ENCODE measurements at regions not wholly inside any gene's neighbourhood (a gene's known extent, or its start where the extent isn't known, plus 50 kb on each side); places are given as distances from the start of the nearest gene placed in this dataset.

DNA sequence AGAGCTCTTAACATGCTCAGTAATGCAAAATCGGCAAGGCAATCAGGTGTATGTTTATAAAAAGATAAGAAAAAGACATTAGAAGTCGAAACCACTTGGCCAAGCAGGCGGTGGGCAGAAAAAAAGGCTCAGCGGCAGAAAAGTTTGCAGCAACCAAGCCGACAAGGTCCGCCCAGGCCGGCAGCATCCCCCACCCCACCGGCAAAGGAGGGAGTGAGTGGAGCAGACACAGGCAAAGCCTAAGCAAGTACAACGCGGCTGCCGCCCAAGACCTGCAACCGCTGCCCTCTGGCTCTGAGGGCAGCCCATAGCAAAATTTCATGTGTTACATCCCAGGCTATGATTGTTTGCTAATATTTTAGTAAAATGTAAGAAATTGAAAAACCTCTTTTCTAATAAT is 125.4 kb upstream of the ZCCHC13 start:
- no peak for TF ChIP-seq POLR2AphosphoS5 (IDR thresholded peaks at IDR 0.05; ENCODE audit: borderline replicate concordance, low read depth, low read length)
- TF ChIP-seq EZH2 (IDR thresholded peaks at IDR 0.05), result no peak
- no peak for TF ChIP-seq FOXP2 (optimal IDR thresholded peaks at IDR 0.05; ENCODE audit: control extremely low read depth, extremely low read length, insufficient read depth)
- no peaks in the 10 kb centered on the region for H3K9me3 ChIP-seq (ENCODE audit: low read depth, low read length)
- H3K27ac ChIP-seq, result no peak overlapping the region
- no peak overlapping the region for H3K4me3 ChIP-seq
- no peaks in the 10 kb centered on the region for H3K36me3 ChIP-seq (ENCODE audit: insufficient read depth, low read length)
- no peak for DNase-seq (ENCODE audit: low read depth, low spot score)
- no peak overlapping the region for H3K9ac ChIP-seq (ENCODE audit: insufficient read length)

DNA sequence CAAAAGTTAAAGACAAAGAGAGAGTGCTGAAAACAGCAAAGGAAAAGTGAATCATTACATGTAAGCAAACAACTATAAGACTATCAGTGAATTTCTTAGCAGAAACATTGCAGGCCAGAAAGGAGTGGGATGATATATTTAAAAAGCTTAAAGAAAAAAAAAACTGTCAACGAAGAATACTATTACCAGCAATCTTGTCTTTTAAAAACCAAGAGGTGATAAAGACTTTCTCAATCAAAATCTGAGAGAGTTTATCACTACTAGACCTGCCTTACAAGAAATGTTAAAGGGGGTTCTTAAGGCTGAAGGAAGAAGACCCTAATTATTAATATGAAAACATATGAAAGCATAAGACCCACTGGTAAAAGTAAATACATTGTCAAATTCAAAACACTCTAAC is 132.5 kb upstream of the ZCCHC13 start:
- Histone ChIP-seq H3K36me3 (ENCODE audit: insufficient read depth, low read length) (no peaks in the 10 kb centered on the region), H3K4me3 (no peak overlapping the region), H3K9ac (ENCODE audit: insufficient read length) (no peak overlapping the region), H3K27ac (no peak overlapping the region), H3K9me3 (ENCODE audit: low read depth, low read length) (0 out of 2 replicates have a peak, but pooled peaks cover 3% of the 10 kb centered on the region)
- no peak for DNase-seq (ENCODE audit: low read depth, low spot score)
- TF ChIP-seq POLR2AphosphoS5 (IDR thresholded peaks at IDR 0.05; ENCODE audit: borderline replicate concordance, low read depth, low read length), result no peak
- TF ChIP-seq FOXP2 (optimal IDR thresholded peaks at IDR 0.05; ENCODE audit: control extremely low read depth, extremely low read length, insufficient read depth), result no peak
- TF ChIP-seq EZH2 (IDR thresholded peaks at IDR 0.05), result no peak

DNA sequence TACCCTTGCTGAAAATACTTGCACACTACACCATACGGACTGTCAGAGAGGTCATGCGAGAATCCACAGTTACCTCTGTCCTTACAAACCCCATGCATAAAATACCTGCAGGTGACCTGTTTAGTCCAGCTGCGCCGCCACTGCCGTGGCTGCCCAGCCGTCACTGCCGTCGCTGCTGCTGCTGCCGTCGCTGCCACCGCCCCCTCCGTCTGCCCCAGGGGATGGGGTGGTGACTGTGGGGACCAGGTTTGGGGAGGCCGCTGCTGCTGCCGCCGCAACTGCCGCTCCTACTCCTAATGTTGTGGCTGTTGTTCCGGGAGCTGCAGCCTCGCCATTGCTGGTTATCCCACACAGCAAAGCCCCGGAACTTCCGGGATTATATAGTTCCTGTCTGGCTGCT is 141.8 kb upstream of the ZCCHC13 start:
- Histone ChIP-seq H3K9me3 (ENCODE audit: low read depth, low read length) (no peaks in the 10 kb centered on the region), H3K9ac (ENCODE audit: insufficient read length) (no peak overlapping the region), H3K27ac (no peak overlapping the region), H3K4me3 (no peak overlapping the region), H3K36me3 (ENCODE audit: insufficient read depth, low read length) (no peaks in the 10 kb centered on the region)
- no peak for DNase-seq (ENCODE audit: low read depth, low spot score)
- no peak for TF ChIP-seq FOXP2 (optimal IDR thresholded peaks at IDR 0.05; ENCODE audit: control extremely low read depth, extremely low read length, insufficient read depth)

DNA sequence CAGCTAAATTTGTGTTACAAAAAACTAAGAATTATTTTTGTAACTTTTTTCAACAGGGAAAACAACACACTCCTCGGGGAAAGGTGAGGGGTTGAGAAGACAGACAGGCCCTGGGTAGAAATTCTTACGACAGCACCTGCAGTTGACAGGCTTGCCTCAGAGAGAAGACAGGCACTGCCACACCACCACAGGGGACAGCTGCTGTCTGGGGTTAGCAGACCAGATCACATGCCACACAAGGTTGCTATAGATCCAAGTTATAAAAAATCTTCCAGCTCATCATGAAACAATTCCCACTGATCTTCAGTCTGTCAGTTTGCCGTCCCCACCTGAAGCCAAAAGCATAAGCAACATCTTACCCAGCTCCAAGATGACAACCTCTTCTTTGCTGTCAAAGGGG is 143.2 kb upstream of the ZCCHC13 start:
- TF ChIP-seq FOXP2 (optimal IDR thresholded peaks at IDR 0.05; ENCODE audit: control extremely low read depth, extremely low read length, insufficient read depth) (no peak), POLR2AphosphoS5 (IDR thresholded peaks at IDR 0.05; ENCODE audit: borderline replicate concordance, low read depth, low read length) (no peak), EZH2 (IDR thresholded peaks at IDR 0.05) (no peak)
- Histone ChIP-seq H3K9ac (ENCODE audit: insufficient read length) (no peak overlapping the region), H3K36me3 (ENCODE audit: insufficient read depth, low read length) (no peaks in the 10 kb centered on the region), H3K4me3 (no peak overlapping the region), H3K9me3 (ENCODE audit: low read depth, low read length) (no peaks in the 10 kb centered on the region), H3K27ac (no peak overlapping the region)
- no peak for DNase-seq (ENCODE audit: low read depth, low spot score)

DNA sequence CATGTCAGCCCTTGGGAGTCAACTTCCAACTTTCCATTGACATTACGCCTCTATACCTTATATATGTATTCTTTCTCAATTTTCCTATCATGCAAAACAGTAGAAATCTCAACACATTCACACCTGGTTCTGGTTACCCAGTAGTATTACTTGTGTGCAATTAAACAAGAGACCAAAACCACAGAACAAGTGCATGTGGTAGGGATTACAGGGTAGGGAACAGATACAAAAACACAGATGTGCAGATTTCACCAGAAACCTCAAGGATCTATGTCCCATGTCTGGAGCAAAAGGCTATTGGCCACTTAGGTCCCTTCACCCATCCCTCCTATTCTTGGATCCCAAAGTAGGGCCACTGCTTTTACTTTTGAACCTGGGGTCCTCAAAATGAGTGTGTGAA is 143.6 kb upstream of the ZCCHC13 start:
- Histone ChIP-seq H3K9ac (ENCODE audit: insufficient read length) (no peak overlapping the region), H3K27ac (no peak overlapping the region), H3K4me3 (no peak overlapping the region), H3K36me3 (ENCODE audit: insufficient read depth, low read length) (no peaks in the 10 kb centered on the region), H3K9me3 (ENCODE audit: low read depth, low read length) (no peaks in the 10 kb centered on the region)
- no peak for DNase-seq (ENCODE audit: low read depth, low spot score)
- TF ChIP-seq POLR2AphosphoS5 (IDR thresholded peaks at IDR 0.05; ENCODE audit: borderline replicate concordance, low read depth, low read length), result no peak
- no peak for TF ChIP-seq EZH2 (IDR thresholded peaks at IDR 0.05)
- TF ChIP-seq FOXP2 (optimal IDR thresholded peaks at IDR 0.05; ENCODE audit: control extremely low read depth, extremely low read length, insufficient read depth), result no peak

DNA sequence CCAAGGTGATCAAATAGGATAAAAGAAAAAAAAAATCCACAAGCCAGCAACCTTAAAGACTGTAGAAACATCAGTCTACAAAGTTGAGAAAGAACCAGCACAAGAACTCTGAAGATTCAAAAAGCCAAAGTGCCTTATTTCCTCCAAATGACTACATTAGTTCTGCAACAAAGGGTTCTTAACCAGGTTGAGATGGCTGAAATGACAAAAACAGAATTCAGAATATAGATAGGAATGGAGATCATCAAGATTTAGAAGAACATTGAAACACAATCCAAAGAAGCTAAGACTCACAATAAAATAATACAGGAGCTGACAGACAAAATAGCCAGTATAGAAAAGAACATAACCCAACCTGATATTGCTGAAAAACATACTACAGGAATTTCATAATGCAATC is 156.5 kb upstream of the ZCCHC13 start:
- Histone ChIP-seq H3K9me3 (ENCODE audit: low read depth, low read length) (no peaks in the 10 kb centered on the region), H3K4me3 (no peak overlapping the region), H3K27ac (no peak overlapping the region), H3K9ac (ENCODE audit: insufficient read length) (no peak overlapping the region), H3K36me3 (ENCODE audit: insufficient read depth, low read length) (no peaks in the 10 kb centered on the region)
- DNase-seq (ENCODE audit: low read depth, low spot score), result no peak
- TF ChIP-seq POLR2AphosphoS5 (IDR thresholded peaks at IDR 0.05; ENCODE audit: borderline replicate concordance, low read depth, low read length) (no peak), FOXP2 (optimal IDR thresholded peaks at IDR 0.05; ENCODE audit: control extremely low read depth, extremely low read length, insufficient read depth) (no peak), EZH2 (IDR thresholded peaks at IDR 0.05) (no peak)

DNA sequence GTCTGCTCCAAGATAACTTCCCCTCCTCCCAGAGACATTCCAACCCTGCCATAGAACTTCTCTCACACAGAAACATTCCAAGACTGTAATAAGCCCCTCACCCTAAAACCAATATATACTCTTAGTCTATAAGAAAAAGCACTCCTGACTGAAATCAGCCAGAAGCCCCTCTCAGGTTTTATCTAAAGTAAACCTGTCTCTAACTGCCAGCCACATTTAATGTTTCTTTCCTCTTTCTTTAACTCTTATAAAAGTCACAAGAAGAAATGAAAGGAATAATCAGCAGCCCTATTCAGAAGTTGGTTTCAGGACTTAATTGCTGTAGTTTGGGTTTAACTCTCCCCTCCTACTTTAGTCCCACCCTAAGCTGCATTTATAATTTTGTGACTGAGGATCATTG is 165.0 kb upstream of the ZCCHC13 start:
- no peak for DNase-seq (ENCODE audit: low read depth, low spot score)
- TF ChIP-seq FOXP2 (optimal IDR thresholded peaks at IDR 0.05; ENCODE audit: control extremely low read depth, extremely low read length, insufficient read depth) (no peak), POLR2AphosphoS5 (IDR thresholded peaks at IDR 0.05; ENCODE audit: borderline replicate concordance, low read depth, low read length) (no peak), EZH2 (IDR thresholded peaks at IDR 0.05) (no peak)

DNA sequence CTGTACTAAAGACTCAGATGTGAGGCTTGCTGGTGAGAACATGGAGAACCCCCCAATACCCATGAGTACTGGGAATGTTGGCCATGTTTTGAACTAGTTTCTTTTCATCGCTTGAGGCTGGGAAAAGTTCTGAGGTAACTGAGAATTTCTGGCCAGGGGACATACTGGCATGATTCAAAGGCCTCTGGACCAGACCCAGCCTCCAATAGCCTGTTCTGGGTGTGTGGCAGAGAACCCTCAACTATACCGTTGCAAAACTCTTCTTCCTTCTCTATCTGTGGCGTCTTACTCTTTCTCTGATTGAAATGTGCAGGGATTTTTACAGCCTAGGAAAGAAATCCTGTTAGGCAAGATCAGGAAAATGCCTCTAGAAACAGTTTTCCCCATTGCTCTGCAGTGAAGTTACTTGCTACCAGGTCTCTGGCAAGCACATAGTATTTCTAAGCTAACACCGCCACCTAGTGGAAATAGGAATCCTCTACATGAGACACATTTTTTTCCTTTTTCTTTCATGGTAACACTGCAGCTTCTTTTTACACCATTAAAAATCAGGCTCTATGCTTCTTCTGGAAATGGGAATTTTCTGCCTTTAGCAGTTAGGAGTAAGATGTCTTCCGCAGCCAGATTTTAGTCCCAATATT is 170.7 kb upstream of the ZCCHC13 start:
- TF ChIP-seq FOXP2 (optimal IDR thresholded peaks at IDR 0.05; ENCODE audit: control extremely low read depth, extremely low read length, insufficient read depth) (no peak), POLR2AphosphoS5 (IDR thresholded peaks at IDR 0.05; ENCODE audit: borderline replicate concordance, low read depth, low read length) (no peak), EZH2 (IDR thresholded peaks at IDR 0.05) (no peak)
- peak; percentile 32 for DNase-seq (ENCODE audit: low read depth, low spot score)
- Histone ChIP-seq H3K9ac (ENCODE audit: insufficient read length) (no peak overlapping the region), H3K9me3 (ENCODE audit: low read depth, low read length) (no peaks in the 10 kb centered on the region), H3K36me3 (ENCODE audit: insufficient read depth, low read length) (no peaks in the 10 kb centered on the region), H3K27ac (no peak overlapping the region), H3K4me3 (no peak overlapping the region)

More for the DNA sequence above, 165.0 kb upstream of the ZCCHC13 start:
- H3K36me3 ChIP-seq (ENCODE audit: insufficient read depth, low read length), result no peaks in the 10 kb centered on the region; the same call in 1 of the 2 replicates
- H3K9ac ChIP-seq (ENCODE audit: insufficient read length), result no peak overlapping the region
- no peak overlapping the region for H3K4me3 ChIP-seq
- no peaks in the 10 kb centered on the region for H3K9me3 ChIP-seq (ENCODE audit: low read depth, low read length)
- H3K27ac ChIP-seq, result no peak overlapping the region

DNA sequence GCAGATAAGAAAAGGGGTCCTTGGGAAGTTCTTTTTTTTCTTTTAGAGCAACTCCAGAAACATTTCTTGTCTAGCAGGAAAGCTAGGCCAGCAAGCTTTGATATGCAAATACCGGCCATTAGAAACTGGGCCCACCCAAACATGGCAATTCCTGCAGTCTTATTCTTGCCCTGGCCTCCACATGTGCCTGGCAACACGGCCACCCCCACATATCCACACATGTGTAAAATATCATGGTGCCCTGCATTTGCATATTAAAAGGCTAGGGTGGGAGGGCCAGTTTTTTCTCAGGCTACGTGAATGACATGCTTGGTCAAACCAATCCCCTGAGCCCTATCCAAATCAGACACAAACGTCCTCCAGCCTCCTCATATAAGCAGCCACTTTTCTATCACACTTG is 171.7 kb upstream of the ZCCHC13 start:
- no peak for TF ChIP-seq FOXP2 (optimal IDR thresholded peaks at IDR 0.05; ENCODE audit: control extremely low read depth, extremely low read length, insufficient read depth)
- TF ChIP-seq EZH2 (IDR thresholded peaks at IDR 0.05), result no peak
- TF ChIP-seq POLR2AphosphoS5 (IDR thresholded peaks at IDR 0.05; ENCODE audit: borderline replicate concordance, low read depth, low read length), result no peak
- Histone ChIP-seq H3K36me3 (ENCODE audit: insufficient read depth, low read length) (no peaks in the 10 kb centered on the region), H3K4me3 (no peak overlapping the region), H3K9ac (ENCODE audit: insufficient read length) (no peak overlapping the region), H3K9me3 (ENCODE audit: low read depth, low read length) (no peaks in the 10 kb centered on the region), H3K27ac (no peak overlapping the region)
- no peak for DNase-seq (ENCODE audit: low read depth, low spot score)

All from SK-N-MC (cell line).